ENCODE measurements at regions not wholly inside any gene's neighbourhood (a gene's known extent, or its start where the extent isn't known, plus 50 kb on each side); places are given as distances from the start of the nearest gene placed in this dataset.

DNA sequence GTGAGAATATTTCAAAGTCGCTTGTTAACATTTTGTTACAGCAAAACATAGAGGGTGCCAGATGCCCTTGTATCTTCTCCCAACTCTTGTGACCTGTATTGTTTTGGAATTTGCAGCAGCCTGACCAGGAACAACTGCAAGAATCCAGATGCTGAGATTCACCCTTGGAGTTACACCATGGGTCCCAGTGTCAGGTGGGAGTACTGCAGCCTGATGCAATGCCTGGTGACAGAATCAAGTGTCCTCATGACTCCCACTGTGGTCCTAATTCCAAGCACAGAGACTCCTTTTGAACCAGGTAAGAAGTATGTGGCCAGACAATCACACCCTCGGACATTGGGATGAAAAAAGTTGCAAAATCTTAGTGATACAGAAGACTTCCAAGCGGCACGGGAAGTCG is 79.6 kb upstream of the MAP3K4 start:
- no peak for DNase-seq

DNA sequence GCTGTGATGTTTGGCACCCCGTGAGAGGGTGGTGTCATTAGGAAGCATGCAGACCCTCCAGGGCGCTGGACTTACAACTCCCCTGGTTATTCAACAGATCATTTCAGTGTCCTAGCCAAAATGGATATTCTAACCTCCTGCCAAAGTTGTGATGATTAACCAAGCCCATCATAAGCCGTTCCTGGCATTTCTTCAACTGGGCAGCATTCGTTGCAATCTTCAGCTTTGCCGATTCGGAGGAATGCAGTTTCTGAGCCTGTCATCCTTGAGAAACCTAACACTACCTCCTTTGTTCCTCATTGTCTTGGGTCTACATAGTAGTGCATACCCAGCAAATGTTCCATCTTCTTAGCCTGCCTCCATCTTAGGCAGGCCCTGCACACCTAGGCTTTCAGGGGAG is 79.2 kb upstream of the MAP3K4 start:
- no peak for DNase-seq

DNA sequence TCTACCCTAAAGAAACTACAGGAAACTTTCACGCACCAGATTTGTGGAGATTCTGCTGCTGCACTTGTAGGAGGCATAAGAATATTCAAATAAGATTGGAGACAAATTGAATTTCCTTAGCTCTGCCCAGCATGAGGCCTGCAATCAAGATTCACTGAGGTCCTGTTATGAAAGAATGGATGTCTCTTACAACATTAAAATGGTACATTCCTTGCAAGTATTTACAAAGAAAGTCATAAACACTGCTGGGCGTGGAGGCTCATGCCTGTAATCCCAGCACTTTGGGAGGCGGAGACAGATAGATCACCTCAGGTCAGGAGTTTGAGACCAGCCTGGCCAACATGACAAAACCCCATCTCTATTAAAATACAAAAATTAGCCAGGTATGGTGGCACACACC is 74.0 kb upstream of the MAP3K4 start:
- DNase-seq = no peak

DNA sequence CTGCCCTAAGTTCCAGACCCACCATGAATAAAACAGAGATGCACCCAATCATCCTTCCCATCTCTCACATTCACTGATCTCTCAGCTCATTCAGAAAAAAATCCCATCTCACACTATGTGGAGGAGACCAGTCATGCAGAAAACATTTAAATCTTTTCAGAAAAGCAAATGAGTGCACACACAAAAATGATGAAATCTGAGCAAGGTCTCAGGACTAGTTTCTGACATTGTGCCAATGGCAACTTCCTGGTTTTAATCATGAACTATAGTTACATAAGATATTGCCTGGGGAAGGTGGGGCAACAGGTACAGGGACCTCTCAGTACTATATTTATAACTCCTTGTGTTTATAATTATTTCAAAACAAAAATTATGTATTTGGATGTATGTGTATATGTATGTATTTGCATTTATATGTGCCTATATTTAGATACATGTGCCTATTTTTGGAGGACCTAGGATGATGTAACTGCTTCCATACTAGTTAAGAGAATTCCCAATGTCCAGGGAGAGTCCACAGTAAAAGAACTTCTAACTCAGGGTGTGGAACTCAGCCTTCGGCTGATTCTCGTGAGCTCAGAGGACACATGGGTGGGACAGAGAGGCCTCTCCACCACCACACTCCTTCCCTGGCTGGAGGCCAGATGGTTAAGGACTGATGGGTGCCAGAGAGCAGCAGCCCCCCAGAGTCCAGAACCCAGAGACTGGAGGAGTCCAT is 71.7 kb upstream of the MAP3K4 start:
- no peak for DNase-seq

DNA sequence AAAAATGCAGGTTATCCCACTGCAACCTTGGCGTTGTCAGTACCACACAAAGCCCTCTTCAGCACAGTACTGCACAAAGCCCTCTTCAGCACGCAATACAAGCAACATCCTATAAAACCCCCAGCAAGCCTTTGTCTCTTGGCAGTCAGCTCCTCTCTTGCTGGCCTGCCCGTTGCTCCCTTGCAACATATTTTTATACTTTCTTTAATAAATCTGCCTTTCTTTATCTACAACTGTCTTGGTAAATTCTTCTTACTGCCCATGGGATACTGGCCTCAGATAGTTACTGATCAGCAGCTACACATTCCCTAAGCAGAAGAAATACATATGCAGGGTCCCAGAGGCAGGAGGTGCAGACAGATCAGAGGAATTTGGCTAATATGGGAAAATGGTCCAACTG is 70.5 kb upstream of the MAP3K4 start:
- DNase-seq = no peak

DNA sequence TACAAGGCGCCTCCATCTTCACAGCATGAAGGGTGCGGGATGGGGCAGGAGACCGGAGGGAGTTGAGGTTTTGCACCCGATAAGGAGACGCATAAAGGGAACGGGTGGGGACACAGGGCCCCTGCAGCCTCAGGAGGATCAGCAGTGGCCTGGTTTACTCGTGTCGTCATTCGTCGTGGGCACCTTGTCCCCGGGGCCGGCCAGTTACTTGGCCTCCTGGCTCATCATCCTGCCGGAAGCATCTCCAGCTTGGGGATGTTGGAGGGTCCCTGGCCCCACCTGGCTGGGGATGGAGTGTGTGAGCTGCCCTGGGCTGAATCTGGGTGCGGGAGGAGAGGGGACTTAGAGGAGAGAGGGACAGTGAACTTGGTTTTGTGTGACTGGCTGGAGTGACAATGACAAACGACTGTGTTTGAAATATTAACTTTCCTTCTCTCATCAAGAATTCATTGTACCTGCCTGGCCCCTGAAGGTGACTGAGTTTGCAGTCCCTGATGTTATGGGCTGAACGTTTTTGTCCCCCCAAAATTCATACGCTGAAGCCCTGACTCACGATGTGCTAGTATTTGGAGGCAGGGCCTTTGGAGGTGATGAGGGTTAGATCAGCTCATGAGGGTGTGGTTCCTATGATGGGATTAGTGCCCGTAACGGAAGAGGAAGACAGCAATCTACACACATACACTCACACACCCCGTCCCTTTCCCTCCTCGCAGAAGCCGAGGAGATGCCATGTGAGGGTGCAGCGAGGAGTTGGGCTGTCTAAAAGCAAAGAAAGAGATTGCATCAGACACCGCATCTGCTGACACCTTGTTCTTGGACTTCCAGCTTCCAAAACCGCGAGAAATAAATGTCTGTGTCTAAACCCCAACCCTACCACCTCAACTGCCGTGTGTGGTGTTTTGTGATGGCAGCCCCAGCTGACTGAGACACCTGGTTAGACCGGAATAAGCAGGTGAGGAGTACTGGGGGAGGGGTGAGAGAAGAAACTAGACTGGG is 65.0 kb upstream of the MAP3K4 start:
- no peak for DNase-seq

DNA sequence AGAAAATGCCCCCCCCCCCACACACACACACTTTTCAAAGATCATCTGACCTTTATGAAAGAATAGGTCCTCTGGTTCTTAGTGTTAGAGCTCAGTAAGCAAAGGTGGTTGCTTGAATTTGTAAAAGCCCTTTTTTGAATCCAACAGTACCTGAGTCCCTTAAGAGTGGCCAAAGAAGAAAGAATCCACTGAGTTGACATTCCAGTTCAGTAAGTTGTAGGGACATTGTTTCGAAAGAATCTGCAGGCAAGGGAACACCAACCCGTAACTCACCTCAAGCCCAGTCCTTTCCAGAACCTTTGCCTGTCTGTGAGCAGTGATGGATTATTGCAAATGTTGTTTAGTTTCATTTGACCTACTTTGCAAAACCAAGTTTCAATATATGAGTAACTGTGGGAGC is 64.2 kb upstream of the MAP3K4 start:
- no peak for DNase-seq

DNA sequence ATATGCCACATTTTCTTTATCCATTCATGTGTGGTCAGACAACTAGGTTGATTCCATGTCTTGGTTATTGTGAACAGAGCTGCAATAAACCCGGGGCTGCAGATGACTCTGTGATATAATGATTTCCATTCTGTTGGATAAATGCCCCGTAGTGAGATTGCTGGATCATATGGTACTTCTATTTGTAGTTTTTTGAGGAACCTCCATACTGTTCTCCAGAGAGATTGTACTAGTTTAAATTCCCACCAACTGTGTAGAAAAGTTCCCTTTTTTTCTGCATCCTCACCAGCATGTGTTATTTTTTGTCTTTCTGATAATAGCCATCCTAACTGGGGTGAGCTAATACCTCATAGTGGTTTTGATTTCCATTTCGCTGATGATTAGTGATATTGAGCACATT is 62.2 kb upstream of the MAP3K4 start:
- no peak for DNase-seq

DNA sequence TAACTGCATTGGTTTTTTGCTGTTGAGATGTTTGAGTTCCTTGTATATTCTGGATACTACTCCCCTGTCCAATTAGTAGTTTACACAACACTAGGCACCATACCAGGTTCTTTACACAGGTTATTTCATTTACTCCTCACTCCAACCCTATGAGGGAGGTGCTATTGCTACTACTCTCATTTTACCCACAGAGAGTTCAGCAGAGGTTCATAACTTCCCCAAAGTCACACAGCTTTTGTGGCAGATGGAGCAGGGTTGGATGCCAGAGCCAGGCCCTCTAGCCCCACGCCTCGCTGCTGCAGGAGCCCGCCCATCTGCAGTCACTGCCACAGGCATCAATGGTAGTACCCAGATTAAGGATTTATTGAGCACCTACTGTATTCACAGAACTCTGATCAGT is 61.7 kb upstream of the MAP3K4 start:
- no peak for DNase-seq

DNA sequence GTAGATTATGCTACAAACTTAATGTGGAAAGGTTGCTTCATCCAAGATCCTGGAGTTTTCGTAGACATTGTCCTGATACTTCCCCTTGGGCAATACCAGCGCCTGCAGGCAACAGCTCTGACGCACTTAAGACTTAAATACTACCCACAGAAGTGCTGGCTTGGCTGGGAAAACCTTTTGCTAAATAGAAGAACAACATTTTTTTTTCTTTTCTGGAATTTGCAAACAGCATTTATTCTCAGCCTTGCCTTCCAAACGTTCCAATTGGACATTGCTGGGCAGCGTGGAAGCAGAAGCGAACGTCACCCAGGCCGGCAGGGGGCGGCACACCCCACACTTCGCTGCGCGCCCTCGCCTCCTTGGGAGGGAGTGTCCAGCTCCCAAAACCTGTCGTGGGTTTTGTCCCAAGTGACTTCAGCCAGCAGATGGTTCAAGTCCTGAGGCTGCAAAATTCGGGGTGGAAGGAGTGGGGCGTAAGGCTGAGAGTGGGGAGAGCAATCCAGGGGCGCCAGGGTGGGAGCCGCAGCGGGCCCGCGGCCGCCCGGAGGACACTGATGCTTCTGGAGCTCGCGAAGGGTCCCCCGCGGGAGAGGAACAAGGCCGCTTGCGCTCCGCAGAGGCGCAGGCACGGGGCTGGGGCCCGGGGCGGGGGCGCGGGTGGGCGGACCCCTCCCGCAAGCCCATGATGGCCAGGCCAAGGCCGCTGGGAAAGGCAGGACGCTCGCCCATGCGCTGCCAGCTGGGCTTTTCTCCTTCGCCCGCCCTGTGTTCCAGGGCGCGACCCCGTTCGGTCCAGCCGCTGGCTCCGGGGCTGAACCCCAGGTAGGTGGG is 60.8 kb upstream of the MAP3K4 start:
- peak; percentile 52 for DNase-seq

DNA sequence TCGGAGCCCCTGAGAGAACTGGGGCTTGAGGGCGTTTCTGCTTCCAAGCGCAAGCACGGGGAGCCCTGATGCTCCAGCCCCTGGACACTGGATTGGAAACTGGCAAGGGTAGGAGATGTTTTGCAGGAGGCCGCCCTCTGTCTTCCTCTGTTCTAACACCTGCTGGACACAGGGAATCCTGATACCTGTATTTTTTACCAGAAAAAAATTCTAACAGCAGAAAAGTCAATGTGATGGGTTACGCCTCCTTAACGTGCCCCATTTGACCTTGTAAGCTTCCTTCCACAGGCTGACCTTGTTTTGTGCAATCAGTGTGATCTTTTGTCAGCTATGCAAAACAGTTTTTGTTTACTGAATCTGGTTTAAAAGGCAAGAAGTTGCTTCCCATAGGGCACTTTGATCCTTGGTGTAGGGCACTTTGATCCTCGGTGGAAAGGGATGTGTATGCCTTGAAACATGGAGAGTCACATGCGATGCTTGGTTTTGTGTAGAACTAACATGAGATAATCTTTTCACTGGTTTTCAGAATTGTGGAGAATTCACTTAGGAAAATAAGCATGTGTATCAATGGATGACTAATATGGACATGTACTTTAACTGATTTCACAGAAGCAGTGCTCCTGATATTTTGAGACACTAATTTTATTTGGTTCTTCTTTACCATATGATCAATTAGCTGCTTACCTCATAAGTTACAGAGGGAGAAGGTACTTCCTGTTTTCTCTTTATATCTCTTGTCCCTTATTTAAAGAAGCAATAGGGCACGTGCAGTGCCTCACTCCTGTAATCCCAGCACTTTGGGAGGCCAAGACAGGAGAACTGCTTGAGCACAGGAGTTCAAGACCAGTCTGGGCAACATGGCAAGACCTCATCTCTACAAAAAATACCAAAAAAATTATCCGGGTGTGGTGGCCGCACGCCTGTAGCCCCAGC is 59.9 kb upstream of the MAP3K4 start:
- no peak for DNase-seq

DNA sequence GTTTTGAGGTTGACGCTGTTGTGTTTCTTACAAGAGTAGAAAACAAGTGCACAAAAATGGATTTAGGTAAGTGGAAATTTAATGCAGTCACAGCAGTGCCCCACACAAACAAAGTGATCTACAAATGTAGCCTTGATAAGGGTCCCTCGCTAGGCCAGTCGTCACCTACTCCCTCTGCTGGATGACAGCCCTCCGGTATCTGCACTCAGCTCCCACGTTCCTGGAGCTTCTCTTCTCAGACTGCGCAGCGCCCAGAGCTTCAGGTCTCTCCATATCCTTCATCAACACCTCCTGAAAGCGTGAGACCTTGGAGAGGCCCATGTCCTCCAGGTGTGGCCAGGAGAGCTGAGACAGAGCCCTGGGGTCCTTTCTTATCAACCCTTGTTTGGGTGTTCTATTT is 58.3 kb upstream of the MAP3K4 start:
- DNase-seq = no peak

DNA sequence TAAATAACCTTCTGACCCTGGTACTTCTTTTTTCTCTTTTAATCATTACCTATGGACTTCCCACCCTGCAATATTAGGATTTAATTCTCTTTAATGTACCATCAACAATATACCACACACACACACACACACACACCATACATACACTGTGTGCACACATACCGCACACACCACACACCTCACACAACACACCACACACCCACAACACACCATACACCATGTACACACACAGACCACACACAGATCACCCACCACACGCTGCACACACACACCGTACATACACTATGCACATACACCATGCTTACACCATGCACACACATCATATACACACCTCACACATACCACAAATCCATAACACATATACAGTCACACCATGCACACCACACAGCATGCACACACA is 57.4 kb upstream of the MAP3K4 start:
- no peak for DNase-seq

DNA sequence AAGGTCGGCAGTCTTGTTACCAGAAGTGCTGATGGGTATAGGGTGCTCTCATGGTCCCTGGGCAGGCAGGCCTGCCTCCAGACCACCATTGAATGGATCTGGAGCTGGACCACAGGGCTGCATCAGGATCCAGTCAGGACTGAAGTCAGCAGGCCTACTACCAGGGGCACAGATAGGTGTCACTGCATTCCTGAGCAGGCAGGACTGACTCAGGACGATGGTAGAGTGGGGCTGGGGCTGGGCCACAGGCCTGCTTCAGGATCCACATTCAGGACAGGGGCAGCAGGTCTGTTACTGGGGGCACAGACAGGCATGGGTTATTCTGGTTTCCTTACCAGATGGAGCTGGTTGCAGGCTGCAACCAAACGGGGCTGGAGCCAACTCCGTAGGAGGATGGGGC is 51.4 kb upstream of the MAP3K4 start:
- no peak for DNase-seq
